ENCODE measurements at regions not wholly inside any gene's neighbourhood (a gene's known extent, or its start where the extent isn't known, plus 50 kb on each side); places are given as distances from the start of the nearest gene placed in this dataset.
A peak's percentile ranks its signal among the peaks of the same experiment; 100 is the strongest.

DNA sequence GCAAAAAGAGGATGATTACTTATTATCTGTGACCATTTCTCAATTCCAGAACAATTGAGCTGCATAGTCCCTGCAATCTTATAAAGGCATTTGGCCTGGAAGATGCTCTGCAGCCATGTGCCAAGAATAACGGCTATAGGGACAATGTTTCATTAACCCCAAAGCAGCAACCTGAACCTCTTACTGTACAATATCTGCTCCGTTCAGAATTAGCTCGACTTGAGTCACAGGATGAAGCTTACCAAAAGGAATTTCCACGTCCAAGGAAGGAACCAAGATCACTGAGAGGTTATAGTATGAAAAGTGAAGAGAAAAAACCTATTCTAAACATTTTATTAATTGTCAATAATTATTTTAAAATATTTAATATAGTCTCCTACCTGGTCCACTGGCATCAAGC lies 167.3 kb upstream of the GMDS start:
- WGBS (ENCODE audit: insufficient coverage), result no CpG with 5 or more reads among the region's 4 CpGs
- no peak overlapping the region for H3K27ac ChIP-seq (ENCODE audit: low read length)
- peak; percentile 18 for DNase-seq
- H3K27me3 ChIP-seq (ENCODE audit: control insufficient read depth, insufficient read depth, low read length), result no peaks in the 10 kb centered on the region
- no peaks in the 10 kb centered on the region for H3K4me1 ChIP-seq (ENCODE audit: control insufficient read depth, insufficient read depth, low read length)
- H3K36me3 ChIP-seq (ENCODE audit: control insufficient read depth, insufficient read depth, low read length), result no peaks in the 10 kb centered on the region
- no peak overlapping the region for H3K4me3 ChIP-seq (ENCODE audit: low read length)
- H3K9me3 ChIP-seq (replicated peaks; ENCODE audit: control insufficient read depth, low read depth, low read length), result no peaks in the 10 kb centered on the region

DNA sequence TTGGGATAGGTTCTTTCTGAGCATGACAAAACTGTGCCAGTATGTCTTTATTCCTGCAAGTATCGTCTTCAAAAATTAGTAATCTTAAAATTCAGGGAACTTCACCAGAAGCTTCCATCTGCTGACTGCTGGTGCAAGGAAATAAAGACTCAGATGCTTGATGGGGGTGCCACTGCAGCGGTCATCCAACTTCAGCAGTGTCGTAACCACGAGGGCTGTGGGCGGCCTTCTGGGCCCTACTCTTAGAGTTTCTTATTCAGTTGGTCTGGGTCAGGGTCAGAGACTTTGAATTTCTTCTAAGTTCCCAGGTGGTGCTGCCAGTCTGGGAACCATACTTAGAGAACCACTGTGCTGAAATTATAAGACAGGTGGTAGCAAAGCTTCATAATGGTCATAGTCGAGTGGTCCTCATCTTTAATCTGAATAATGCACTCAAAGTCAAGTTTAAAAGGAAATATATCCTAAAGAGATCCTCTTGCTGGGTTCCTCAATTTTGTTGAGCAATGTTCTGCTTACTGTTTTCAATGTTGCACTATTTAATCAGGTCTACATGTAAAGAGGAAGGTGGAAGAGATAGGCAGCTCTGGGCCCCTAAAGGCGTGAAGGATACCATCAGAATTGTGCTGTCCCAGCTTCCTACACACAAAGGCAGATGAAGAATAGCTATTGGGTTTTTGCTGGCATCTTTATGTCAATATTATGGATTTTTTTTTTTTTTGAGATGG lies 165.4 kb upstream of the GMDS start:
- DNase-seq, result no peak
- 60% methylated on average over 1 of the region's 7 CpGs for WGBS (ENCODE audit: insufficient coverage)
- H3K4me3 ChIP-seq (ENCODE audit: low read length), result no peak overlapping the region
- no peaks in the 10 kb centered on the region for H3K4me1 ChIP-seq (ENCODE audit: control insufficient read depth, insufficient read depth, low read length)
- no peak overlapping the region for H3K27ac ChIP-seq (ENCODE audit: low read length)
- H3K27me3 ChIP-seq (ENCODE audit: control insufficient read depth, insufficient read depth, low read length), result no peaks in the 10 kb centered on the region
- no peaks in the 10 kb centered on the region for H3K9me3 ChIP-seq (replicated peaks; ENCODE audit: control insufficient read depth, low read depth, low read length)
- H3K36me3 ChIP-seq (ENCODE audit: control insufficient read depth, insufficient read depth, low read length), result no peaks in the 10 kb centered on the region

DNA sequence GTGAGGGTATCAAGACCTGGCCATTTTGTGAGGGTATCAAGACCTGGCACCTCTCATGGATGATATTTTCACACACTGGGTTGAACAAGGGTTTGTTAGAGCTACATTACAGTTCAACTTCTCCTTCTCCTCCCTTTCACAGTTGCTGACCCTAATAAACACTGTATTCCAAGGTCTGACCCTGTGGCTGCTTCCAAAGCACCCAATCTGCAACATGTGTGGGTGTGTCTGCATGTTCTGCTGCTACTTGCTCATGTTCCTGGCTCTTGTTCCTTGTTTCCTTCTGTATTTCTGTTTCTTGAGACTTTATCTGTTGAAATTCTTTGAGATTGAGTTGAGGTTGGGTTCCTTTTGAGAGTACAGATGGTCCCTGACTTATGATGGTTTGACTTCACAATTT lies 162.1 kb upstream of the GMDS start:
- no peak overlapping the region for H3K4me3 ChIP-seq (ENCODE audit: low read length)
- no peaks in the 10 kb centered on the region for H3K27me3 ChIP-seq (ENCODE audit: control insufficient read depth, insufficient read depth, low read length)
- H3K27ac ChIP-seq (ENCODE audit: low read length), result no peak overlapping the region
- no peaks in the 10 kb centered on the region for H3K36me3 ChIP-seq (ENCODE audit: control insufficient read depth, insufficient read depth, low read length)
- no peaks in the 10 kb centered on the region for H3K9me3 ChIP-seq (replicated peaks; ENCODE audit: control insufficient read depth, low read depth, low read length)
- H3K4me1 ChIP-seq (ENCODE audit: control insufficient read depth, insufficient read depth, low read length), result no peaks in the 10 kb centered on the region
- DNase-seq, result no peak

DNA sequence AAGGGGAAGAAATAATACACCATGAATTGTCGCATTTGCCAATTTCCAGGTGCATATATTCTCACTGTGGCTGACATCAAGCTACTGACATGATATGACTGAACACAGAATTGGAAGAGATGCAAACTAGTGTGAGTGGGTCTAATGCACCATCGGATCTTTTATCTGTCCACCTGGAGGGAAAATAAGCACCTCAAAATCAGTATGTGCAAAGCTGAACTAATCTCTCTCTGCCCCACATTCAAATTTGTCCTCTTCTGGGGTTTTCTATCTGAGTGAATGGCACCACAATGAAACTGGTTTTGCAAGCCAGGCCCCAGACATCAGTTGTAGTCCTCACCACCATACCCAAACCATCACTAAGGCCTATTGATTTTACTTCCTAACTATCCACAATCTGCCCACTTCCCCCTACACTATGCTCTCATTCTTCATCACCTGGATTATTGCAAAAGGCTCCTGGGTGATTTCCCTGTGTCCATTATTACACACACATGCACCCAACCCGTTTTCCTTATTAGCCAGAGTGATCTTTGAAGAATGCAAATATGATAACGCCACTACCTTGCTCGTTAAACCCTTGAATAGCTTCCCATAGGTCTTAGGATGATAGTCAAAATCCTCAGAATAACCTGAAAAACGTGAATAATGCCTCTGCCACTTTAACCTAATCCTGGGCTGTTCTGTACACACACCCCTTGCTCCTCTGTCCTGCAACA lies 159.0 kb upstream of the GMDS start:
- H3K9me3 ChIP-seq (replicated peaks; ENCODE audit: control insufficient read depth, low read depth, low read length), result peaks cover 4% of the 10 kb centered on the region
- H3K36me3 ChIP-seq (ENCODE audit: control insufficient read depth, insufficient read depth, low read length), result no peaks in the 10 kb centered on the region
- no peaks in the 10 kb centered on the region for H3K4me1 ChIP-seq (ENCODE audit: control insufficient read depth, insufficient read depth, low read length)
- no peak overlapping the region for H3K4me3 ChIP-seq (ENCODE audit: low read length)
- DNase-seq, result no peak
- WGBS (ENCODE audit: insufficient coverage), result 94% methylated on average over 6 of the region's 6 CpGs
- H3K27me3 ChIP-seq (ENCODE audit: control insufficient read depth, insufficient read depth, low read length), result no peaks in the 10 kb centered on the region
- H3K27ac ChIP-seq (ENCODE audit: low read length), result no peak overlapping the region

DNA sequence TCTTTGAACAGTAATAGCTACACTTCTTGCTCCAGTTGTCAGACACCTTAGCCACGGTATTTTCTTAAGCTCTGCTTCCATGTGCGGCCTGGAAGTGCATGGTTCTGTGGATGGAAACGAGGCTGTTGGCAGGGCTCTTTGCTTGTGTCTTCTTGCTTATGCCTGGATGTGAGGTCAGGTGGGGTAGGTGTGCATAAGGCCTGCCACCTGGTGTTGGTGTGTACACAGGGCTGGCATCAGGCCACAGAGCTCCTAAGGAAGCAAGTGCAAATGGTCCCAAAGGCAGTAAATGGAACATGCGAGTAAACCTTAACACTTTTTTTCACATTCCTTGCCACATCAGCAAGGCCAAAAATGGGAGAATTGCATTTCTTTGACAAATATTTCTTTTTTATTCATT lies 158.1 kb upstream of the GMDS start:
- no peak overlapping the region for H3K4me3 ChIP-seq (ENCODE audit: low read length)
- H3K9me3 ChIP-seq (replicated peaks; ENCODE audit: control insufficient read depth, low read depth, low read length), result peaks cover 4% of the 10 kb centered on the region
- no peaks in the 10 kb centered on the region for H3K4me1 ChIP-seq (ENCODE audit: control insufficient read depth, insufficient read depth, low read length)
- WGBS (ENCODE audit: insufficient coverage), result 93% methylated on average over 4 of the region's 4 CpGs
- no peak for DNase-seq
- no peak overlapping the region for H3K27ac ChIP-seq (ENCODE audit: low read length)
- no peaks in the 10 kb centered on the region for H3K36me3 ChIP-seq (ENCODE audit: control insufficient read depth, insufficient read depth, low read length)
- H3K27me3 ChIP-seq (ENCODE audit: control insufficient read depth, insufficient read depth, low read length), result no peaks in the 10 kb centered on the region

DNA sequence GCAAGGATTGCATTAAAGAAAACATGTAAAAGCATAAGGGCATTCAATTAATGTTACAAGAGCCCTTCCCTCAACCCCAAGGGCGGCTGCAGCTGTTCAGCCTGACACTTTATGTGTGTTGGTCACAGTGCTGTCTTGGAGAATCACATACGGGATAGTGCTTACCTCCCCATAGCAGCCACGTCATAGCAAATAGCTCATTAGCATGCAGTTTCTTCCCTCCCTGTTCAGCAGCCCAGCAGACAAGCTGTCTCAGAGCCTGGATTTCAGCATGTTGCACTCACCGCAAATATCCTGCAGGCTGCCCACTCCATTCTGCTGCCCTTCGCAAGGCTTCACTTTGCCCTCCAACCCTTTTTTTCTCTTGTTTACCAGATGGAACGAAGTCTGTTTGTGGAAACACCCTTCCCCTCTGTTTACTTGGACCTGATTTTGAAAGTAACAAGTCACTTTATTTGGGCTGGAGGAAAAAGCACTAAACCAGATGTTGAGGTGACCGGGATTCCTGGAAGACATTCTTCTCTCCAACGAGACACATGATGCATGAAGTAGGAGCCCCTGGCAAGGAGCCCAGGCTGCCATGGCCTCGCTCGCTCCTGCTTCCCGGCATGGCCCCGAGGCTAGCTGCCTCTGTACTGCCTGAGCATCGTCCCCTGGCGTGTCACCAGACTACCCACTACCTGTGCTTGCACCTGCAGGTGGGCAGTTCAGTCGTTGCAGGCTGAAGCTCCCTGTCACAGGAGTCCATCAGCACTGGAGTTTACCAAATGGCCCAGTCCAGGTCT lies 151.6 kb upstream of the GMDS start:
- no peak overlapping the region for H3K4me3 ChIP-seq (ENCODE audit: low read length)
- 26% methylated on average over 14 of the region's 15 CpGs for whole genome bisulfite sequencing (ENCODE audit: insufficient coverage)
- no peaks in the 10 kb centered on the region for H3K27me3 ChIP-seq (ENCODE audit: control insufficient read depth, insufficient read depth, low read length)
- H3K4me1 ChIP-seq (ENCODE audit: control insufficient read depth, insufficient read depth, low read length), result peaks cover 12% of the 10 kb centered on the region
- H3K27ac ChIP-seq (ENCODE audit: low read length), result peak overlapping the region; percentile 15
- DNase-seq, result peak; percentile 80
- H3K36me3 ChIP-seq (ENCODE audit: control insufficient read depth, insufficient read depth, low read length), result no peaks in the 10 kb centered on the region
- peaks cover 5% of the 10 kb centered on the region for H3K9me3 ChIP-seq (replicated peaks; ENCODE audit: control insufficient read depth, low read depth, low read length)

DNA sequence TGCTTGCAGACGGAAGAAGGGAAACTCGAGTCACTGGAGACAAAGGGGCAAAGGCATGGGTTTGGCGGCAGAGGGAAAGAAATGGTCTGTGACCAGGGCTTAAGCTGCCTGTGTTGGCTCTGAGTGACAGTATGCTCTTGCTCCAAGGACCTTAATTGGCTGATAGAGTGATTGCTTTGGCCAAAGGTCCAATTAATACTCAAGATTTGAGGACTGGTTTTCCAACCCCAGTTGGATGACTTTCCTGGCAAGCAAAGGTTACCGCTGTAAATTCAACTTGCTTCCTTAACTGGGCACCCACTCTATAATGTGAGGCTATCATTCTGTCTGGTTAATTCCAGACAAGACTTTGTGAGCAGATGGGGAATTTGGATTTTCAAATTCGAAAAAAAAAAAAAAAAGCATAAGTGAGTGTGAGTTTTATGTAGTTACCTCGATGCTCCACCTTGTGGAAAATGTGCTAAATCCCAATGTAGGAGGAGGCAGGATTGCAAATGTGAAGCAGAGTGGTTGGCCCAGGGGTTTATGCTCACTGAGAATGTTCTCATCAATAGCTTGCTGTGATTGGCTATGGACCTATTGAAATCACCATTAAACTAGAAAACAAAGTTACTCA lies 150.7 kb upstream of the GMDS start:
- Histone ChIP-seq H3K27ac (ENCODE audit: low read length) (peak overlapping the region; percentile 15), H3K9me3 (replicated peaks; ENCODE audit: control insufficient read depth, low read depth, low read length) (peaks cover 5% of the 10 kb centered on the region), H3K4me1 (ENCODE audit: control insufficient read depth, insufficient read depth, low read length) (peaks cover 12% of the 10 kb centered on the region), H3K36me3 (ENCODE audit: control insufficient read depth, insufficient read depth, low read length) (no peaks in the 10 kb centered on the region), H3K27me3 (ENCODE audit: control insufficient read depth, insufficient read depth, low read length) (no peaks in the 10 kb centered on the region), H3K4me3 (ENCODE audit: low read length) (no peak overlapping the region)
- peak; percentile 73 for DNase-seq
- WGBS (ENCODE audit: insufficient coverage), result 41% methylated on average over 3 of the region's 6 CpGs

DNA sequence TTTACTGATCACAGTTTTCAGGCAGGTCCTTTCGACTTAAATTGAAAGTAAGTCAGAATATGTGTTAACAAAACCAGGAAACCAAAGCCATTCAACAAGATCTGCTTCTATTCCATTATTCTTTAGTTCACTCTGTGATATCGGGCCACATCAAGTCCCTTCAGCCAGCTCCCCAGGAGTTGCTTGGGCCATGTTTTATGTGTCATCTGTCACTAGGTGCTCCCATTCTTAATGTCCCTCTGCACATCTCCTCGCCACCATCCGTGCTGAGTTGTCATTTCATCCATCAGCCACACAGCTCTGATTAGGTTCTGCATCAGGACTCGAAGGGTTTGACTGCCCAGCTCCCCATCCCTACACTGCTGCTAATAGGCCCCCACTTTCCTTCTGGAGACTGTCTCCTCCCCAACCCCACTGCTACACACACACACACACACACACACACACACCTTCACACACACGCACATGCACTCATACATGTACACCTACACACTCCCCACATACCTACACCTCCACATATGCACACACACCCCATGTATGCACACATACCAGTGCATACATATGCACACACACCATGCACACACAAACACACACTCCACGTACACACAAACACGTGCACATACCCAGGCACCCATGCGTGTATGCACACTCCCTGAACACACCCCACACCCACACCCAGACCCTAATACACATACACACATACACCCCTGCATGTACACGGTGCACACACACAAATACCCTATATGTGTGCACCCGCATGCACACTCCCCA lies 143.3 kb upstream of the GMDS start:
- H3K4me1 ChIP-seq (ENCODE audit: control insufficient read depth, insufficient read depth, low read length), result no peaks in the 10 kb centered on the region
- peaks cover 5% of the 10 kb centered on the region for H3K9me3 ChIP-seq (replicated peaks; ENCODE audit: control insufficient read depth, low read depth, low read length)
- 82% methylated on average over 10 of the region's 11 CpGs for WGBS (ENCODE audit: insufficient coverage)
- DNase-seq, result no peak
- H3K36me3 ChIP-seq (ENCODE audit: control insufficient read depth, insufficient read depth, low read length), result no peaks in the 10 kb centered on the region
- H3K27ac ChIP-seq (ENCODE audit: low read length), result no peak overlapping the region
- no peaks in the 10 kb centered on the region for H3K27me3 ChIP-seq (ENCODE audit: control insufficient read depth, insufficient read depth, low read length)
- no peak overlapping the region for H3K4me3 ChIP-seq (ENCODE audit: low read length)

DNA sequence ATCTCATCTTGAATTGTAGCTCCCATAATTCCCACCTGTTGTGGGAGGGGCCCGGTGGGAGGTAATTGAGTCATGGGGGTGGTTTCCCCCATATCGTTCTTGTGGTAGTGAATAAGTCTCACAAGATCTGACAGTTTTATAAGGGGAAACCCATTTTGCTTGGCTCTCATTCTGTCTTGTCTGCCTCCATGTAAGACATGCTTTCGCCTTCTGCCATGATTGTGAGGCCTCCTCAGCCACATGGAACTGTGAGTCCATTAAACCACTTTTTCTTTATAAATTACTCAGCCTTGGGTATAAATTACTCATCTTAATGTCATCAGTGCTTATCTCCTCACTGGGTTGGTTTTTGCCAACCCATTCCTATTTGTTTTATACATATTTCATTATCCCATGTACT lies 142.0 kb upstream of the GMDS start:
- no peak overlapping the region for H3K27ac ChIP-seq (ENCODE audit: low read length)
- no peaks in the 10 kb centered on the region for H3K4me1 ChIP-seq (ENCODE audit: control insufficient read depth, insufficient read depth, low read length)
- H3K27me3 ChIP-seq (ENCODE audit: control insufficient read depth, insufficient read depth, low read length), result no peaks in the 10 kb centered on the region
- DNase-seq, result no peak
- WGBS (ENCODE audit: insufficient coverage), result 100% methylated on average over 1 of the region's 3 CpGs
- peaks cover 3% of the 10 kb centered on the region for H3K9me3 ChIP-seq (replicated peaks; ENCODE audit: control insufficient read depth, low read depth, low read length)
- no peak overlapping the region for H3K4me3 ChIP-seq (ENCODE audit: low read length)
- no peaks in the 10 kb centered on the region for H3K36me3 ChIP-seq (ENCODE audit: control insufficient read depth, insufficient read depth, low read length)
